HepG2 (cell line): ENCODE measurements at regions not wholly inside any gene's neighbourhood (a gene's known extent, or its start where the extent isn't known, plus 50 kb on each side); places are given as distances from the start of the nearest gene placed in this dataset.

Experiments used
- ATAC-seq: fragments of 200-7000 bp; cut with Tn5 transposase; 3 replicates; pipeline ENCODE4 v1.9.1; 2020; ENCODE audit warnings: mild to moderate bottlenecking, moderate library complexity
- BruUV-seq: library from RNA; stranded (reverse); fragments of 400-500 nt; replicated peaks from 2 replicates; lab custom pipeline; 2021; lab: Mats Ljungman, UMichigan
- CTCF ChIA-PET: fragments of 300-600 bp; formaldehyde crosslinking; extraction: SDS; loops from one replicate; lab custom pipeline; 2021; ENCODE audit warnings: low total read pairs, inconsistent platforms, low intra/inter-chr PET ratio; lab: Yijun Ruan, JAX
- POLR2A ChIA-PET: fragments of 350-600 bp; sonication (Branson Sonifier 250); formaldehyde crosslinking; loops from one replicate; lab custom pipeline; 2020; ENCODE audit warnings: antibody characterized with exemption, inconsistent platforms; lab: Yijun Ruan, JAX
- DNase-seq: peaks from one replicate; pipeline ENCODE4 v3.0.0-alpha.2; 2015; ENCODE audit warnings: low spot score
- FAIRE-seq: peaks from 3 replicates; lab custom pipeline; 2011; peaks lifted over from hg19 to GRCh38; lab: Jason Lieb, UNC
- H2AFZ ChIP-seq: one replicate; pipeline ENCODE4 v1.6.1; 2011; ENCODE audit warnings: low read length, inconsistent platforms
- H3K27ac ChIP-seq: fragments of 300-600 bp; 3 replicates; pipeline ENCODE4 v1.8.0; 2011; ENCODE audit warnings: mixed run types, mild to moderate bottlenecking, mixed read lengths, low read length, inconsistent platforms; ENCODE audit not compliant: insufficient read depth; ENCODE audit errors: extremely low read length
- H3K27me3 ChIP-seq, 2 experiments: fragments of 200-600 bp in 1 of 2; 2 replicates in 1 of 2; 3 replicates in 1 of 2; pipeline versions ENCODE4 v1.6.0 to v1.8.0; 2011; ENCODE audit warnings: low read length in 2 of 2, mild to moderate bottlenecking in 2 of 2, moderate library complexity in 2 of 2, inconsistent platforms in 1 of 2; ENCODE audit not compliant: insufficient read depth in 2 of 2, control insufficient read depth in 1 of 2
- H3K36me3 ChIP-seq, 2 experiments: fragments of 200-600 bp in 1 of 2; replicated peaks in 1 of 2; 2 replicates in 1 of 2; 3 replicates in 1 of 2; pipeline versions ENCODE4 v1.5.1 to v1.8.0; 2011; ENCODE audit warnings: low read length in 2 of 2, inconsistent platforms in 1 of 2; ENCODE audit not compliant: insufficient read depth in 2 of 2, control insufficient read depth in 1 of 2
- H3K4me1 ChIP-seq: 2 replicates; pipeline ENCODE4 v1.5.1; 2012; ENCODE audit warnings: low read length, inconsistent platforms; ENCODE audit not compliant: insufficient read depth
- H3K4me2 ChIP-seq: 2 replicates; pipeline ENCODE4 v1.6.0; 2011; ENCODE audit warnings: low read depth, low read length, inconsistent platforms
- H3K4me3 ChIP-seq, 3 experiments: fragments of 200-600 bp in 1 of 3; sonication (generic), shearing (Covaris generic) in 1 of 3; replicated peaks in 1 of 3; 2 replicates each; pipeline ENCODE4 v1.5.1; 2011 to 2016; ENCODE audit warnings: low read length in 3 of 3, inconsistent platforms in 2 of 3, low read depth in 2 of 3, mild to moderate bottlenecking in 2 of 3, control low read depth in 1 of 3, mixed read lengths in 1 of 3; ENCODE audit not compliant: insufficient read depth in 1 of 3
- H3K79me2 ChIP-seq: one replicate; pipeline ENCODE4 v1.6.1; 2011; ENCODE audit warnings: low read length, inconsistent platforms; ENCODE audit not compliant: insufficient read depth
- H3K9ac ChIP-seq: 2 replicates; pipeline ENCODE4 v1.6.0; 2011; ENCODE audit warnings: mild to moderate bottlenecking, low read depth, low read length, inconsistent platforms; ENCODE audit not compliant: insufficient read depth
- H3K9me3 ChIP-seq: 2 replicates; pipeline ENCODE4 v1.5.1; 2012; ENCODE audit warnings: mild to moderate bottlenecking, low read length
- H4K20me1 ChIP-seq: 2 replicates; pipeline ENCODE4 v1.6.0; 2011; ENCODE audit warnings: inconsistent platforms, mild to moderate bottlenecking, low read length, moderate library complexity; ENCODE audit not compliant: insufficient read depth
- ADNP ChIP-seq: sonication (generic); formaldehyde crosslinking; IDR thresholded peaks from 2 replicates; pipeline ENCODE4 v1.4.0; 2020; ENCODE audit warnings: missing genetic modification reagents
- ARNTL ChIP-seq: sonication (generic); formaldehyde crosslinking; IDR thresholded peaks from 2 replicates; pipeline ENCODE4 v1.4.0; 2020; ENCODE audit warnings: mild to moderate bottlenecking, missing genetic modification reagents
- BRD4 ChIP-seq: sonication (generic); formaldehyde crosslinking; IDR thresholded peaks from 2 replicates; pipeline ENCODE4 v1.4.0; 2020; ENCODE audit warnings: missing genetic modification reagents
- CEBPB ChIP-seq: IDR thresholded peaks from 2 replicates; pipeline ENCODE4 v1.6.1; 2011; ENCODE audit warnings: low read depth, low read length, improper control_type of control experiment, borderline replicate concordance
- DDIT3 ChIP-seq: sonication (generic); formaldehyde crosslinking; IDR thresholded peaks from 2 replicates; pipeline ENCODE4 v1.4.0; 2020; ENCODE audit warnings: mild to moderate bottlenecking, missing genetic modification reagents
- PAF1 ChIP-seq: IDR thresholded peaks from 2 replicates; pipeline ENCODE4 v1.6.1; 2016; ENCODE audit warnings: missing genetic modification reagents, missing compliant biosample characterization
- POGK ChIP-seq: sonication (generic); formaldehyde crosslinking; conservative IDR thresholded peaks from 2 replicates; pipeline ENCODE4 v1.8.0; 2022; ENCODE audit warnings: mild to moderate bottlenecking, moderate library complexity, missing genetic modification reagents
- SOX5 ChIP-seq: IDR thresholded peaks from 2 replicates; pipeline ENCODE4 v1.6.1; 2016; ENCODE audit warnings: borderline replicate concordance
- TCF7 ChIP-seq: sonication (generic); IDR thresholded peaks from 2 replicates; pipeline ENCODE4 v1.6.1; 2016; ENCODE audit warnings: antibody characterized with exemption, low read depth
- ZMAT3 ChIP-seq: sonication (generic); formaldehyde crosslinking; conservative IDR thresholded peaks from 2 replicates; pipeline ENCODE4 v1.7.0; 2021; ENCODE audit warnings: missing genetic modification reagents
- ZMAT5 ChIP-seq: sonication (generic); formaldehyde crosslinking; IDR thresholded peaks from 2 replicates; pipeline ENCODE4 v1.5.0; 2020; ENCODE audit warnings: mild to moderate bottlenecking, low read depth, missing genetic modification reagents, borderline replicate concordance
- ZNF468 ChIP-seq: sonication (generic); formaldehyde crosslinking; IDR thresholded peaks from 2 replicates; pipeline ENCODE4 v1.8.0; 2022; ENCODE audit warnings: mild to moderate bottlenecking, moderate library complexity, missing genetic modification reagents
- ZNF503 ChIP-seq: sonication (generic); formaldehyde crosslinking; IDR thresholded peaks from 2 replicates; pipeline ENCODE4 v1.4.0; 2020; ENCODE audit warnings: missing genetic modification reagents
- ZNF550 ChIP-seq: sonication (generic); formaldehyde crosslinking; IDR thresholded peaks from 2 replicates; pipeline ENCODE4 v1.4.0; 2020; ENCODE audit warnings: mild to moderate bottlenecking, missing genetic modification reagents, borderline replicate concordance
- ZNF709 ChIP-seq: sonication (generic); formaldehyde crosslinking; IDR thresholded peaks from 2 replicates; pipeline ENCODE4 v1.5.0; 2020; ENCODE audit warnings: mild to moderate bottlenecking, missing genetic modification reagents
- ZNF75D ChIP-seq: sonication (generic); formaldehyde crosslinking; IDR thresholded peaks from 2 replicates; pipeline ENCODE4 v1.8.1; 2023; ENCODE audit warnings: missing genetic modification reagents, mild to moderate bottlenecking, borderline replicate concordance
- WGBS: methylation state at CpG from one replicate; pipeline ENCODE4 v1.1.6; 2017; ENCODE audit warnings: low lambda C conversion rate; 5-methylcytosine and 5-hydroxymethylcytosine counted together
- in situ Hi-C: cut with HindIII; loops from 2 replicates; pipeline ENCODE4 v1.10.0; 2017; ENCODE audit warnings: low pct_unique_long_range_greater_than_20kb; ENCODE audit not compliant: extremely low pct_ligation_motif_present
- intact Hi-C: fragments of 100-400 bp; cut with micrococcal nuclease; formaldehyde crosslinking; loops from one replicate; pipeline ENCODE4 v1.10.0; 2022; ENCODE audit not compliant: unreplicated experiment

GRCh38 chr1:189305279-189305678 lies 1172.4 kb downstream of the BRINP3 start:
- POLR2A ChIA-PET, result no interaction called here
- no peak for TF ChIP-seq ZNF75D (CRISPR knock-in tag)
- no peak for TF ChIP-seq ADNP (CRISPR knock-in tag)
- no peak for TF ChIP-seq ZNF503
- no peak for FAIRE-seq
- Histone ChIP-seq H3K79me2 (no peaks in the 10 kb centered on the region), H3K4me3 (no peak overlapping the region), H4K20me1 (no peaks in the 10 kb centered on the region), H3K27ac (no peak overlapping the region), H3K4me1 (no peaks in the 10 kb centered on the region), H2AFZ (no peak overlapping the region), H3K9ac (no peak overlapping the region), H3K9me3 (no peaks in the 10 kb centered on the region), H3K4me2 (no peak overlapping the region), H3K36me3 (no peaks in the 10 kb centered on the region), H3K27me3 (no peaks in the 10 kb centered on the region)
- no TSS peak for BruUV-seq
- CTCF ChIA-PET, result no interaction called here
- ATAC-seq, result no peak
- DNase-seq, result no peak
- intact Hi-C loops (no loop called here), in situ Hi-C loops (no loop called here)
- WGBS, result 9% methylated on average over 2 of the region's 2 CpGs

- Histone ChIP-seq H3K79me2 (no peaks in the 10 kb centered on the region), H2AFZ (no peak overlapping the region), H3K4me1 (no peaks in the 10 kb centered on the region), H4K20me1 (no peaks in the 10 kb centered on the region), H3K27me3 (no peaks in the 10 kb centered on the region), H3K27ac (no peak overlapping the region), H3K4me3 (no peak overlapping the region), H3K4me2 (no peak overlapping the region), H3K9me3 (no peaks in the 10 kb centered on the region), H3K36me3 (no peaks in the 10 kb centered on the region), H3K9ac (no peak overlapping the region)
- 12% methylated on average over 2 of the region's 2 CpGs for WGBS
- intact Hi-C loops (no loop called here), in situ Hi-C loops (no loop called here)
- ChIA-PET POLR2A (no interaction called here), CTCF (no interaction called here)
- DNase-seq (no peak), ATAC-seq (no peak), FAIRE-seq (no peak)
- no TSS peak for BruUV-seq
- TF ChIP-seq CEBPB, result no peak
- no peak for TF ChIP-seq ARNTL (CRISPR knock-in tag)
- TF ChIP-seq PAF1, result no peak
- no peak for TF ChIP-seq ZNF468
- TF ChIP-seq ZMAT3 (CRISPR knock-in tag), result no peak
- no peak for TF ChIP-seq POGK (CRISPR knock-in tag)
- TF ChIP-seq TCF7, result no peak
- no peak for TF ChIP-seq BRD4
- TF ChIP-seq SOX5, result no peak
- no peak for TF ChIP-seq ZNF550 (CRISPR knock-in tag)
- no peak for TF ChIP-seq ZNF709 (CRISPR knock-in tag)
- no peak for TF ChIP-seq ZMAT5 (CRISPR knock-in tag)
- TF ChIP-seq DDIT3 (CRISPR knock-in tag), result no peak
These were observed 1165.7 kb downstream of the BRINP3 start for GRCh38 chr1:189311915-189312314.
